B cell (primary cell): ENCODE measurements at regions not wholly inside any gene's neighbourhood (a gene's known extent, or its start where the extent isn't known, plus 50 kb on each side); places are given as distances from the start of the nearest gene placed in this dataset.

Experiments used
- ATAC-seq: fragments of 200-7000 bp; cut with Tn5 transposase; one replicate; pipeline ENCODE4 v1.10.0; 2021; ENCODE audit warnings: low read depth, mild to moderate bottlenecking, moderate number of reproducible peaks, moderate library complexity
- CTCF ChIA-PET: fragments of 350-600 bp; sonication (Branson Sonifier 250); formaldehyde crosslinking; loops from one replicate; lab custom pipeline; 2021; ENCODE audit warnings: antibody characterized with exemption, inconsistent platforms; lab: Charles Lee
- POLR2A ChIA-PET: fragments of 350-600 bp; sonication (Branson Sonifier 250); formaldehyde crosslinking; loops from one replicate; lab custom pipeline; 2021; ENCODE audit warnings: antibody characterized with exemption; lab: Charles Lee
- DNase-seq: peaks from one replicate; pipeline ENCODE4 v3.0.0; 2013
- H2AFZ ChIP-seq: 2 replicates; pipeline ENCODE4 v1.6.1; 2012; ENCODE audit warnings: mild to moderate bottlenecking, low read depth, low read length; ENCODE audit not compliant: insufficient read depth, poor library complexity, severe bottlenecking
- H3K27ac ChIP-seq, 2 donors: 1 replicate in 1 of 2; 2 replicates in 1 of 2; pipeline ENCODE4 v1.5.1; 2012 to 2013; ENCODE audit warnings: low read length in 2 of 2, mild to moderate bottlenecking in 2 of 2, moderate library complexity in 1 of 2
- H3K27me3 ChIP-seq, 4 experiments: fragments of 200-600 bp in 1 of 4; sonication (generic) in 1 of 4; replicated peaks in 1 of 4; 1 replicate in 2 of 4; 2 replicates in 2 of 4; pipeline versions ENCODE4 v1.6.1 to v1.7.0; 2013 to 2016; ENCODE audit warnings: low read length in 3 of 4, mild to moderate bottlenecking in 2 of 4, mixed read lengths in 1 of 4, moderate library complexity in 1 of 4; ENCODE audit not compliant: insufficient read depth in 4 of 4, control insufficient read depth in 3 of 4; ENCODE audit errors: control extremely low read depth in 1 of 4
- H3K36me3 ChIP-seq, 2 experiments: replicated peaks in 1 of 2; 1 replicate in 1 of 2; 2 replicates in 1 of 2; pipeline versions ENCODE4 v1.6.1 to v1.7.1; 2013; ENCODE audit warnings: low read length in 1 of 2; ENCODE audit not compliant: insufficient read depth in 2 of 2, control insufficient read depth in 1 of 2; ENCODE audit errors: control extremely low read depth in 1 of 2, extremely low read depth in 1 of 2
- H3K4me1 ChIP-seq, 2 donors: fragments of 200-600 bp in 1 of 2; sonication (generic) in 1 of 2; 1 replicate in 1 of 2; 2 replicates in 1 of 2; pipeline versions ENCODE4 v1.5.1 to v1.6.1; 2013 to 2017; ENCODE audit warnings: low read length in 2 of 2; ENCODE audit not compliant: control insufficient read depth in 2 of 2, insufficient read depth in 2 of 2
- H3K4me2 ChIP-seq: replicated peaks from 2 replicates; pipeline ENCODE3; 2012; ENCODE audit warnings: mild to moderate bottlenecking, low read depth, low read length; ENCODE audit not compliant: poor library complexity, severe bottlenecking
- H3K4me3 ChIP-seq, 5 experiments: fragments of 200-600 bp in 1 of 5; sonication (generic) in 1 of 5; 1 replicate in 3 of 5; 2 replicates in 2 of 5; pipeline versions ENCODE4 v1.5.1 to v1.7.0; 2011 to 2016; ENCODE audit warnings: low read length in 4 of 5, mild to moderate bottlenecking in 4 of 5, low read depth in 2 of 5, control low read depth in 1 of 5, moderate library complexity in 1 of 5; ENCODE audit not compliant: insufficient read depth in 1 of 5; ENCODE audit errors: control extremely low read depth in 1 of 5, extremely low read depth in 1 of 5
- H3K79me2 ChIP-seq: fragments of 200-600 bp; sonication (generic); one replicate; pipeline ENCODE4 v1.6.0; 2016; ENCODE audit warnings: low read length; ENCODE audit not compliant: control insufficient read depth, insufficient read depth
- H3K9ac ChIP-seq: fragments of 200-600 bp; sonication (generic); 2 replicates; pipeline ENCODE4 v1.6.1; 2017; ENCODE audit warnings: mild to moderate bottlenecking, low read length, moderate library complexity
- H3K9me3 ChIP-seq, 3 donors: one replicate each; pipeline versions ENCODE4 v1.6.1 to v1.7.1; 2013; ENCODE audit warnings: low read length in 2 of 3; ENCODE audit not compliant: control insufficient read depth in 2 of 3, insufficient read depth in 1 of 3; ENCODE audit errors: control extremely low read depth in 1 of 3
- H4K20me1 ChIP-seq: 2 replicates; pipeline ENCODE4 v1.6.0; 2012; ENCODE audit warnings: mild to moderate bottlenecking, low read length; ENCODE audit not compliant: insufficient read depth, control insufficient read depth, poor library complexity, severe bottlenecking
- H3K27ac Mint-ChIP-seq: one replicate; pipeline ENCODE4 v1.8.0; 2021; ENCODE audit warnings: mixed read lengths
- H3K27me3 Mint-ChIP-seq: one replicate; pipeline ENCODE4 v1.8.0; 2021; ENCODE audit warnings: mixed read lengths
- H3K4me1 Mint-ChIP-seq: one replicate; pipeline ENCODE4 v1.8.0; 2021; ENCODE audit warnings: mixed read lengths
- H3K4me3 Mint-ChIP-seq: one replicate; pipeline ENCODE4 v1.8.0; 2021; ENCODE audit warnings: mixed read lengths
- H3K9me3 Mint-ChIP-seq: one replicate; pipeline ENCODE4 v1.8.0; 2022; ENCODE audit warnings: mixed read lengths; ENCODE audit not compliant: insufficient read depth
- CTCF ChIP-seq: fragments of 200-600 bp; IDR thresholded peaks from one replicate; pipeline ENCODE4 v1.8.0; 2022; ENCODE audit warnings: antibody characterized with exemption, mild to moderate bottlenecking
- EZH2 ChIP-seq: IDR thresholded peaks from 2 replicates; pipeline ENCODE4 v1.6.1; 2012; ENCODE audit warnings: borderline replicate concordance, low read depth, mild to moderate bottlenecking, moderate library complexity, low read length; ENCODE audit not compliant: insufficient read depth, poor library complexity, severe bottlenecking
- WGBS: methylation state at CpG from one replicate; pipeline ENCODE4 v1.1.5; 2013; ENCODE audit warnings: missing lambda C conversion rate; ENCODE audit not compliant: insufficient coverage; 5-methylcytosine and 5-hydroxymethylcytosine counted together
- intact Hi-C: fragments of 100-400 bp; cut with micrococcal nuclease; formaldehyde crosslinking; loops from one replicate; pipeline ENCODE4 v1.10.0; 2022

GRCh38 chr6:99031957-99032356, 84.2 kb upstream of the FBXL4 start:
- Histone ChIP-seq H3K36me3 (no peaks in the 10 kb centered on the region), H3K79me2 (no peaks in the 10 kb centered on the region), H3K9me3 (peaks cover 0 to under 1% (median 0%) of the 10 kb centered on the region in 3 donors), H3K4me2 (no peak overlapping the region), H3K4me1 (no peaks in the 10 kb centered on the region), H2AFZ (no peak overlapping the region), H3K27me3 (no peaks in the 10 kb centered on the region), H3K27ac (no peak overlapping the region), H4K20me1 (no peaks in the 10 kb centered on the region), H3K9ac (no peak overlapping the region), H3K4me3 (no peak overlapping the region)
- no peak overlapping the region for H3K4me3 Mint-ChIP-seq
- no peaks in the 10 kb centered on the region for H3K4me1 Mint-ChIP-seq
- H3K27me3 Mint-ChIP-seq: peaks cover 11% of the 10 kb centered on the region
- ChIA-PET CTCF (no interaction called here), POLR2A (no interaction called here)
- H3K27ac Mint-ChIP-seq: no peak overlapping the region
- WGBS: 94% methylated on average over 4 of the region's 4 CpGs
- TF ChIP-seq EZH2 (no peak), CTCF (no peak)
- DNase-seq: no peak
- intact Hi-C loops: no loop called here
- ATAC-seq: no peak
- H3K9me3 Mint-ChIP-seq: no peaks in the 10 kb centered on the region

DNA sequence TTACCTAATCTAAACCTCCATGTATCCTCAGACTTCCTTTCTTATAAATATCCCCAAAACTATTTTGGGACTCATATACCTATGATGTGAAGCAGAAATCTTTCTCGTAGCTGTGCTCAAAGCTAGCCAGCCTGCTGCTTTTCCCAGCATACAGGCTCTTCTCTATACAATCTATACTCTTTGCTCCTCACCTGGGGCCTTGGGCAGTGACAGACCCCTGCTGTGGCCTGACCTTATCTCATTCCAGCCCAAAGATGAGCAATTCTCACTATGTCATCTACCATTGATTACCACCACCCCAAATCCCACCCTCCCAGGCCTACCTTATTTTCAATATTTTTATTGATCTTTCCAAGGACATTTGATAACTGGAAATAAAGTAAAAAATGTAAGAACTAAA, 83.2 kb upstream of the FBXL4 start:
- Mint-ChIP-seq H3K4me1 (no peaks in the 10 kb centered on the region), H3K9me3 (peaks cover 4% of the 10 kb centered on the region), H3K27me3 (peaks cover 6% of the 10 kb centered on the region), H3K27ac (no peak overlapping the region), H3K4me3 (no peak overlapping the region)
- Histone ChIP-seq H3K9ac (no peak overlapping the region), H3K4me3 (no peak overlapping the region), H3K27ac (no peak overlapping the region), H3K4me2 (no peak overlapping the region), H3K9me3 (peaks cover 0 to 9% (median 4%) of the 10 kb centered on the region in 3 donors), H3K4me1 (no peaks in the 10 kb centered on the region), H2AFZ (no peak overlapping the region), H3K36me3 (no peaks in the 10 kb centered on the region), H4K20me1 (no peaks in the 10 kb centered on the region), H3K27me3 (no peaks in the 10 kb centered on the region), H3K79me2 (no peaks in the 10 kb centered on the region)
- TF ChIP-seq EZH2 (no peak), CTCF (no peak)
- DNase-seq (no peak), ATAC-seq (no peak)
- ChIA-PET POLR2A (no interaction called here), CTCF (no interaction called here)
- WGBS: 57% methylated on average over 1 of the region's 1 CpG
- intact Hi-C loops: no loop called here
